NCI-H748 (cell line): ENCODE measurements at regions not wholly inside any gene's neighbourhood (a gene's known extent, or its start where the extent isn't known, plus 50 kb on each side); places are given as distances from the start of the nearest gene placed in this dataset.
A peak's percentile ranks its signal among the peaks of the same experiment; 100 is the strongest.
"Not testable (repeated sequence)": the region's sequence is repeated elsewhere in the genome, so short reads cannot be mapped to it uniquely, and the experiment has no call there.

Experiments used
- DNase-seq: peaks from one replicate; lab custom pipeline; 2025; ENCODE audit not compliant: unreplicated experiment; lab: John Stamatoyannopoulos, UW

- DNase-seq: not testable (repeated sequence)
Observed at GRCh38 chr14:34381304-34381703, 80.7 kb downstream of the SPTSSA start.

GRCh38 chr14:34380471-34380845 is 81.6 kb downstream of the SPTSSA start:
- no peak for DNase-seq

GRCh38 chr14:34379816-34380470 is 82.1 kb downstream of the SPTSSA start:
- DNase-seq: no peak

GRCh38 chr14:34376649-34377267 is 85.3 kb downstream of the SPTSSA start:
- no peak for DNase-seq

- DNase-seq: no peak
Observed at GRCh38 chr14:34374998-34375740, 86.9 kb downstream of the SPTSSA start.

GRCh38 chr14:34373191-34373590 is 88.8 kb downstream of the SPTSSA start:
- no peak for DNase-seq

GRCh38 chr14:34372786-34373185 is 89.3 kb downstream of the SPTSSA start:
- DNase-seq: no peak

- DNase-seq: no peak
Observed at GRCh38 chr14:34369648-34370030, 92.4 kb downstream of the SPTSSA start.

- DNase-seq: no peak
Observed at GRCh38 chr14:34368971-34369647, 92.9 kb downstream of the SPTSSA start.

- peak; percentile 69 for DNase-seq
Observed at GRCh38 chr14:34368115-34368970, 93.7 kb downstream of the SPTSSA start.

- peak; percentile 19 for DNase-seq
Observed at GRCh38 chr14:34365309-34365915, 96.6 kb downstream of the SPTSSA start.

- DNase-seq: no peak
Observed at GRCh38 chr14:34364201-34364600, 97.8 kb downstream of the SPTSSA start.

- DNase-seq: no peak
Observed at GRCh38 chr14:34363733-34364134, 98.3 kb downstream of the SPTSSA start.

- DNase-seq: no peak
Observed at GRCh38 chr14:34362641-34363251, 99.3 kb downstream of the SPTSSA start.

- no peak for DNase-seq
Observed at GRCh38 chr14:34361504-34362011, 100.5 kb downstream of the SPTSSA start.

- DNase-seq: no peak
Observed at GRCh38 chr14:34359420-34360117, 102.5 kb downstream of the SPTSSA start.

- no peak for DNase-seq
Observed at GRCh38 chr14:34356264-34356654, 105.8 kb downstream of the SPTSSA start.

GRCh38 chr14:34355584-34356263 is 106.3 kb downstream of the SPTSSA start:
- no peak for DNase-seq

GRCh38 chr14:34354556-34354955 is 107.5 kb downstream of the SPTSSA start:
- no peak for DNase-seq
